HCT116 (cell line): ENCODE measurements at regions not wholly inside any gene's neighbourhood (a gene's known extent, or its start where the extent isn't known, plus 50 kb on each side); places are given as distances from the start of the nearest gene placed in this dataset.

Experiments
- ATAC-seq: fragments of 200-7000 bp; cut with Tn5 transposase; 2 replicates; pipeline ENCODE4 v1.9.1; 2020; ENCODE audit warnings: mild to moderate bottlenecking, moderate library complexity
- BruUV-seq: library from RNA; stranded (reverse); fragments of 400-500 nt; replicated peaks from 2 replicates; lab custom pipeline; 2021; lab: Mats Ljungman, UMichigan
- CTCF ChIA-PET: fragments of 300-600 bp; sonication (Branson Sonifier 250); formaldehyde crosslinking; loops from one replicate; lab custom pipeline; 2021; ENCODE audit warnings: antibody characterized with exemption; lab: Charles Lee
- POLR2A ChIA-PET: fragments of 300-600, 350-600 bp; sonication (Branson Sonifier 250); formaldehyde crosslinking; loops from one replicate; lab custom pipeline; 2021; ENCODE audit warnings: antibody characterized with exemption; lab: Charles Lee
- RAD21 ChIA-PET, 2 experiments: fragments of 300-600 bp; sonication (Branson Sonifier 250); formaldehyde crosslinking; loops; one replicate each; lab custom pipeline; 2023; ENCODE audit warnings: low total read pairs in 2 of 2; ENCODE audit not compliant: uncharacterized antibody in 2 of 2, unreplicated experiment in 2 of 2, low non-redundant PET in 1 of 2; lab: Charles Lee
- DNase-seq: peaks from one replicate; pipeline ENCODE4 v3.0.0-alpha.2; 2010; ENCODE audit warnings: low read depth, low spot score
- H2AFZ ChIP-seq: fragments of 200-600 bp; shearing (Covaris generic), sonication (generic); 2 replicates; pipeline ENCODE4 v1.6.1; 2017; ENCODE audit warnings: low read depth, mixed run types, mixed read lengths, antibody characterized with exemption, low read length; ENCODE audit not compliant: poor library complexity, severe bottlenecking
- H3K27ac ChIP-seq: 2 replicates; pipeline ENCODE4 v1.5.1; 2012; ENCODE audit warnings: low read depth, low read length
- H3K27me3 ChIP-seq: fragments of 200-600 bp; sonication (generic); 2 replicates; pipeline ENCODE4 v1.6.1; 2016; ENCODE audit warnings: mixed run types, low read length, mixed read lengths; ENCODE audit not compliant: insufficient read depth
- H3K36me3 ChIP-seq, 2 experiments: fragments of 200-500 bp in 1 of 2; fragments of 200-600 bp in 1 of 2; sonication (Bioruptor generic) in 1 of 2; sonication (generic) in 1 of 2; 2 replicates each; pipeline versions ENCODE4 v1.5.1 to v1.6.1; 2014 to 2016; ENCODE audit warnings: low read length in 2 of 2, inconsistent platforms in 1 of 2, mixed read lengths in 1 of 2, mixed run types in 1 of 2; ENCODE audit not compliant: insufficient read depth in 2 of 2, control insufficient read depth in 1 of 2
- H3K4me1 ChIP-seq, 2 experiments: fragments of 200-600 bp in 1 of 2; sonication (generic) in 1 of 2; 2 replicates each; pipeline versions ENCODE4 v1.5.1 to v1.6.1; 2012 to 2017; ENCODE audit warnings: low read length in 2 of 2, inconsistent platforms in 1 of 2, mild to moderate bottlenecking in 1 of 2, mixed read lengths in 1 of 2, mixed run types in 1 of 2, moderate library complexity in 1 of 2; ENCODE audit not compliant: insufficient read depth in 2 of 2, control insufficient read depth in 1 of 2
- H3K4me2 ChIP-seq: fragments of 200-600 bp; sonication (generic); 2 replicates; pipeline ENCODE4 v1.6.1; 2017; ENCODE audit warnings: mixed run types, low read length, mixed read lengths
- H3K4me3 ChIP-seq, 2 experiments: fragments of 200-600 bp in 1 of 2; sonication (generic) in 1 of 2; replicated peaks in 1 of 2; 2 replicates each; pipeline ENCODE4 v1.5.1; 2011 to 2016; ENCODE audit warnings: low read length in 2 of 2, control low read depth in 1 of 2, low read depth in 1 of 2, mild to moderate bottlenecking in 1 of 2, mixed read lengths in 1 of 2, mixed run types in 1 of 2
- H3K79me2 ChIP-seq: fragments of 200-600 bp; sonication (generic); 2 replicates; pipeline ENCODE4 v1.6.1; 2017; ENCODE audit warnings: mild to moderate bottlenecking, mixed run types, low read length, moderate library complexity, mixed read lengths; ENCODE audit not compliant: insufficient read depth
- H3K9ac ChIP-seq: fragments of 200-600 bp; sonication (generic); 2 replicates; pipeline ENCODE4 v1.6.1; 2016; ENCODE audit warnings: low read length, mixed read lengths
- H3K9me2 ChIP-seq: fragments of 200-600 bp; sonication (generic), shearing (Covaris generic); 2 replicates; pipeline ENCODE4 v1.6.1; 2017; ENCODE audit warnings: mixed run types, mild to moderate bottlenecking, moderate library complexity; ENCODE audit not compliant: insufficient read depth
- H3K9me3 ChIP-seq, 2 experiments: fragments of 200-500 bp in 1 of 2; fragments of 200-600 bp in 1 of 2; sonication (Bioruptor generic) in 1 of 2; sonication (generic) in 1 of 2; 2 replicates each; pipeline ENCODE4 v1.6.1; 2014 to 2017; ENCODE audit warnings: low read length in 2 of 2, mixed read lengths in 2 of 2, inconsistent platforms in 1 of 2, low read depth in 1 of 2, mild to moderate bottlenecking in 1 of 2, mixed run types in 1 of 2, moderate library complexity in 1 of 2; ENCODE audit not compliant: control insufficient read depth in 1 of 2, insufficient read depth in 1 of 2
- H4K20me1 ChIP-seq: fragments of 200-600 bp; sonication (generic), shearing (Covaris generic); 2 replicates; pipeline ENCODE4 v1.6.1; 2017; ENCODE audit warnings: mixed run types, mild to moderate bottlenecking, moderate library complexity; ENCODE audit not compliant: insufficient read depth
- CBX3 ChIP-seq: IDR thresholded peaks from 2 replicates; pipeline ENCODE4 v1.6.1; 2012; ENCODE audit warnings: low read depth
- CEBPB ChIP-seq: IDR thresholded peaks from 2 replicates; pipeline ENCODE4 v1.6.1; 2012; ENCODE audit warnings: low read depth
- EGR1 ChIP-seq: IDR thresholded peaks from 2 replicates; pipeline ENCODE4 v1.6.1; 2012; ENCODE audit warnings: low read depth
- EZH2 ChIP-seq: fragments of 200-600 bp; sonication (generic); IDR thresholded peaks from 2 replicates; pipeline ENCODE4 v1.6.1; 2017; ENCODE audit warnings: antibody characterized with exemption, mixed run types
- EZH2phosphoT487 ChIP-seq: fragments of 200-600 bp; IDR thresholded peaks from 2 replicates; pipeline ENCODE4 v1.6.1; 2018; ENCODE audit warnings: antibody characterized with exemption, borderline replicate concordance
- JUND ChIP-seq: IDR thresholded peaks from 2 replicates; pipeline ENCODE4 v1.6.1; 2012
- SIN3A ChIP-seq: IDR thresholded peaks from 2 replicates; pipeline ENCODE4 v1.6.1; 2012; ENCODE audit warnings: low read depth
- TCF7L2 ChIP-seq: IDR thresholded peaks from 2 replicates; pipeline ENCODE4 v1.7.0; 2011; ENCODE audit warnings: borderline replicate concordance, inconsistent platforms; ENCODE audit not compliant: insufficient read depth, insufficient read length; ENCODE audit errors: extremely low read depth
- YY1 ChIP-seq: IDR thresholded peaks from 2 replicates; pipeline ENCODE4 v1.6.1; 2011; ENCODE audit warnings: low read length, low read depth, moderate library complexity, mild to moderate bottlenecking; ENCODE audit not compliant: insufficient replicate concordance; ENCODE audit errors: extremely low read depth
- ZFX ChIP-seq: fragments of 450-650 bp; IDR thresholded peaks from 2 replicates; pipeline ENCODE4 v1.6.1; 2017
- ZNF274 ChIP-seq: fragments of 200-500 bp; sonication (Bioruptor generic); IDR thresholded peaks from 2 replicates; pipeline ENCODE4 v1.6.1; 2014; ENCODE audit warnings: mild to moderate bottlenecking, low read depth, low read length, inconsistent platforms
- intact Hi-C: fragments of 100-400 bp; cut with micrococcal nuclease; formaldehyde crosslinking; loops from 2 replicates; pipeline ENCODE4 v1.10.0; 2022
- TF ChIP-seq, protein P1 (sequence below): IDR thresholded peaks from 2 replicates; pipeline ENCODE4 v1.6.1; 2012
- TF ChIP-seq, protein P2 (sequence below): IDR thresholded peaks from 2 replicates; pipeline ENCODE4 v1.6.1; 2012; ENCODE audit warnings: low read depth
- TF ChIP-seq, protein P3 (sequence below): IDR thresholded peaks from 2 replicates; pipeline ENCODE4 v1.6.1; 2011; ENCODE audit warnings: mild to moderate bottlenecking, low read length, moderate library complexity; ENCODE audit not compliant: insufficient replicate concordance; ENCODE audit errors: extremely low read depth
- TF ChIP-seq, protein P4 (sequence below), 3 experiments: fragments of 200-600 bp in 1 of 3; sonication (generic) in 1 of 3; IDR thresholded peaks in 2 of 3; conservative IDR thresholded peaks in 1 of 3; 2 replicates each; pipeline ENCODE4 v1.5.1; 2012 to 2017; ENCODE audit warnings: low read depth in 2 of 3, low read length in 2 of 3, antibody characterized with exemption in 1 of 3, borderline replicate concordance in 1 of 3, control low read depth in 1 of 3, mild to moderate bottlenecking in 1 of 3, mixed read lengths in 1 of 3, mixed run types in 1 of 3, moderate library complexity in 1 of 3; ENCODE audit not compliant: insufficient read depth in 1 of 3

DNA sequence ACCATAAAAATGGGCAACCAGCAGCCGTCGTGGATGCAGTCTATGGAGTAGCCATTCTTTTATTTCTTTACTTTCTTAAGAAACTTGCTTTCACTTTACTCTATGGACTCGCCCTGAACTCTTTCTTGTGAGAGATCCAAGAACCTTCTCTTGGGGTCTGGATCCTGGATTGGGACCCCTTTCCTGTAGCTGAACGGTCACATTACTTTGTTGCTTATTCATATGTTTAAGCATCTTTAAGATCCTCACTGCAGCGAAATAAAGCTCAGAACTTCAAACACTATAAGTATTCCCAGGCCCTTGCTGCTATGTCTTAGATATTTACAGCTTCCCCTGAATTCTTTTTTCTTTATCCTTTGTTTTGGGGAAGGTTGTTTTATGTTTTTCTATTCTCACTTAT, 187.8 kb upstream of the DDI1 start:
- H3K4me2 ChIP-seq = no peak overlapping the region
- CTCF ChIA-PET = no interaction called here
- intact Hi-C loops = no loop called here
- H3K36me3 ChIP-seq = no peaks in the 10 kb centered on the region
- no TSS peak for BruUV-seq
- H2AFZ ChIP-seq = no peak overlapping the region
- ATAC-seq = no peak
- H3K4me1 ChIP-seq = no peaks in the 10 kb centered on the region
- H3K9me3 ChIP-seq = no peaks in the 10 kb centered on the region
- no peaks in the 10 kb centered on the region for H3K9me2 ChIP-seq
- no peak overlapping the region for H3K27ac ChIP-seq
- no peak overlapping the region for H3K4me3 ChIP-seq
- no peaks in the 10 kb centered on the region for H3K27me3 ChIP-seq
- H3K79me2 ChIP-seq = no peaks in the 10 kb centered on the region
- RAD21 ChIA-PET = no interaction called here
- TF ChIP-seq YY1 (no peak), EZH2 (no peak), JUND (no peak), CBX3 (no peak), EZH2phosphoT487 (no peak), ZFX (no peak), EGR1 (no peak), TCF7L2 (no peak), SIN3A (no peak), CEBPB (no peak), ZNF274 (no peak)
- TF ChIP-seq, protein P1, sequence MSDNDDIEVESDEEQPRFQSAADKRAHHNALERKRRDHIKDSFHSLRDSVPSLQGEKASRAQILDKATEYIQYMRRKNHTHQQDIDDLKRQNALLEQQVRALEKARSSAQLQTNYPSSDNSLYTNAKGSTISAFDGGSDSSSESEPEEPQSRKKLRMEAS = no peak
- TF ChIP-seq, protein P2, sequence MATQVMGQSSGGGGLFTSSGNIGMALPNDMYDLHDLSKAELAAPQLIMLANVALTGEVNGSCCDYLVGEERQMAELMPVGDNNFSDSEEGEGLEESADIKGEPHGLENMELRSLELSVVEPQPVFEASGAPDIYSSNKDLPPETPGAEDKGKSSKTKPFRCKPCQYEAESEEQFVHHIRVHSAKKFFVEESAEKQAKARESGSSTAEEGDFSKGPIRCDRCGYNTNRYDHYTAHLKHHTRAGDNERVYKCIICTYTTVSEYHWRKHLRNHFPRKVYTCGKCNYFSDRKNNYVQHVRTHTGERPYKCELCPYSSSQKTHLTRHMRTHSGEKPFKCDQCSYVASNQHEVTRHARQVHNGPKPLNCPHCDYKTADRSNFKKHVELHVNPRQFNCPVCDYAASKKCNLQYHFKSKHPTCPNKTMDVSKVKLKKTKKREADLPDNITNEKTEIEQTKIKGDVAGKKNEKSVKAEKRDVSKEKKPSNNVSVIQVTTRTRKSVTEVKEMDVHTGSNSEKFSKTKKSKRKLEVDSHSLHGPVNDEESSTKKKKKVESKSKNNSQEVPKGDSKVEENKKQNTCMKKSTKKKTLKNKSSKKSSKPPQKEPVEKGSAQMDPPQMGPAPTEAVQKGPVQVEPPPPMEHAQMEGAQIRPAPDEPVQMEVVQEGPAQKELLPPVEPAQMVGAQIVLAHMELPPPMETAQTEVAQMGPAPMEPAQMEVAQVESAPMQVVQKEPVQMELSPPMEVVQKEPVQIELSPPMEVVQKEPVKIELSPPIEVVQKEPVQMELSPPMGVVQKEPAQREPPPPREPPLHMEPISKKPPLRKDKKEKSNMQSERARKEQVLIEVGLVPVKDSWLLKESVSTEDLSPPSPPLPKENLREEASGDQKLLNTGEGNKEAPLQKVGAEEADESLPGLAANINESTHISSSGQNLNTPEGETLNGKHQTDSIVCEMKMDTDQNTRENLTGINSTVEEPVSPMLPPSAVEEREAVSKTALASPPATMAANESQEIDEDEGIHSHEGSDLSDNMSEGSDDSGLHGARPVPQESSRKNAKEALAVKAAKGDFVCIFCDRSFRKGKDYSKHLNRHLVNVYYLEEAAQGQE = no peak
- TF ChIP-seq, protein P3, sequence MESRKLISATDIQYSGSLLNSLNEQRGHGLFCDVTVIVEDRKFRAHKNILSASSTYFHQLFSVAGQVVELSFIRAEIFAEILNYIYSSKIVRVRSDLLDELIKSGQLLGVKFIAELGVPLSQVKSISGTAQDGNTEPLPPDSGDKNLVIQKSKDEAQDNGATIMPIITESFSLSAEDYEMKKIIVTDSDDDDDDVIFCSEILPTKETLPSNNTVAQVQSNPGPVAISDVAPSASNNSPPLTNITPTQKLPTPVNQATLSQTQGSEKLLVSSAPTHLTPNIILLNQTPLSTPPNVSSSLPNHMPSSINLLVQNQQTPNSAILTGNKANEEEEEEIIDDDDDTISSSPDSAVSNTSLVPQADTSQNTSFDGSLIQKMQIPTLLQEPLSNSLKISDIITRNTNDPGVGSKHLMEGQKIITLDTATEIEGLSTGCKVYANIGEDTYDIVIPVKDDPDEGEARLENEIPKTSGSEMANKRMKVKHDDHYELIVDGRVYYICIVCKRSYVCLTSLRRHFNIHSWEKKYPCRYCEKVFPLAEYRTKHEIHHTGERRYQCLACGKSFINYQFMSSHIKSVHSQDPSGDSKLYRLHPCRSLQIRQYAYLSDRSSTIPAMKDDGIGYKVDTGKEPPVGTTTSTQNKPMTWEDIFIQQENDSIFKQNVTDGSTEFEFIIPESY = no peak
- TF ChIP-seq, protein P4, sequence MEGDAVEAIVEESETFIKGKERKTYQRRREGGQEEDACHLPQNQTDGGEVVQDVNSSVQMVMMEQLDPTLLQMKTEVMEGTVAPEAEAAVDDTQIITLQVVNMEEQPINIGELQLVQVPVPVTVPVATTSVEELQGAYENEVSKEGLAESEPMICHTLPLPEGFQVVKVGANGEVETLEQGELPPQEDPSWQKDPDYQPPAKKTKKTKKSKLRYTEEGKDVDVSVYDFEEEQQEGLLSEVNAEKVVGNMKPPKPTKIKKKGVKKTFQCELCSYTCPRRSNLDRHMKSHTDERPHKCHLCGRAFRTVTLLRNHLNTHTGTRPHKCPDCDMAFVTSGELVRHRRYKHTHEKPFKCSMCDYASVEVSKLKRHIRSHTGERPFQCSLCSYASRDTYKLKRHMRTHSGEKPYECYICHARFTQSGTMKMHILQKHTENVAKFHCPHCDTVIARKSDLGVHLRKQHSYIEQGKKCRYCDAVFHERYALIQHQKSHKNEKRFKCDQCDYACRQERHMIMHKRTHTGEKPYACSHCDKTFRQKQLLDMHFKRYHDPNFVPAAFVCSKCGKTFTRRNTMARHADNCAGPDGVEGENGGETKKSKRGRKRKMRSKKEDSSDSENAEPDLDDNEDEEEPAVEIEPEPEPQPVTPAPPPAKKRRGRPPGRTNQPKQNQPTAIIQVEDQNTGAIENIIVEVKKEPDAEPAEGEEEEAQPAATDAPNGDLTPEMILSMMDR (IDR thresholded peaks at IDR 0.05 in 2 of 3, conservative IDR thresholded peaks at IDR 0.05 in 1 of 3; ENCODE audit: borderline replicate concordance in 1 of 3, insufficient read depth in 1 of 3, low read depth in 2 of 3, low read length in 2 of 3) = no peak
- no peaks in the 10 kb centered on the region for H4K20me1 ChIP-seq
- POLR2A ChIA-PET = no interaction called here
- DNase-seq = no peak
- no peak overlapping the region for H3K9ac ChIP-seq
